Muscle of leg (tissue), 3 donors: ENCODE measurements at regions not wholly inside any gene's neighbourhood (a gene's known extent, or its start where the extent isn't known, plus 50 kb on each side); places are given as distances from the start of the nearest gene placed in this dataset.
"Not testable (repeated sequence)": the region's sequence is repeated elsewhere in the genome, so short reads cannot be mapped to it uniquely, and the experiment has no call there.

Source experiments
- DNase-seq: peaks from one replicate; pipeline ENCODE4 v3.0.0; 2013
- H3K27ac ChIP-seq: one replicate; pipeline ENCODE4 v1.5.1; 2013; ENCODE audit warnings: mild to moderate bottlenecking, low read length, control low read depth
- H3K27me3 ChIP-seq: one replicate; pipeline ENCODE4 v1.6.1; 2013; ENCODE audit warnings: low read length; ENCODE audit not compliant: control insufficient read depth, insufficient read depth
- H3K36me3 ChIP-seq: one replicate; pipeline ENCODE4 v1.6.1; 2013; ENCODE audit warnings: low read length; ENCODE audit not compliant: control insufficient read depth, insufficient read depth
- H3K4me1 ChIP-seq: one replicate; pipeline ENCODE4 v1.6.1; 2013; ENCODE audit warnings: low read length; ENCODE audit not compliant: control insufficient read depth, insufficient read depth
- H3K4me3 ChIP-seq: one replicate; pipeline ENCODE4 v1.5.1; 2013; ENCODE audit warnings: low read length, control low read depth
- H3K9me3 ChIP-seq: replicated peaks from 2 replicates; pipeline ENCODE4 v1.6.1; 2013; ENCODE audit warnings: low read depth, low read length; ENCODE audit not compliant: control insufficient read depth
- WGBS: methylation state at CpG from one replicate; pipeline ENCODE4 v1.1.5; 2013; ENCODE audit warnings: missing lambda C conversion rate; ENCODE audit not compliant: insufficient coverage; 5-methylcytosine and 5-hydroxymethylcytosine counted together

- not testable (repeated sequence) for H3K9me3 ChIP-seq, H3K36me3 ChIP-seq, DNase-seq, H3K4me1 ChIP-seq, H3K27ac ChIP-seq, H3K4me3 ChIP-seq, H3K27me3 ChIP-seq
- WGBS, result 60% methylated on average over 1 of the region's 4 CpGs
Measured at GRCh38 chr1:232117903-232118302, 491.3 kb downstream of the DISC1 start.

- H3K36me3 ChIP-seq, result no peaks in the 10 kb centered on the region
- no peak overlapping the region for H3K27ac ChIP-seq
- peaks cover 5% of the 10 kb centered on the region for H3K4me1 ChIP-seq
- H3K9me3 ChIP-seq, result no peaks in the 10 kb centered on the region
- no peaks in the 10 kb centered on the region for H3K27me3 ChIP-seq
- no peak for DNase-seq
- H3K4me3 ChIP-seq, result no peak overlapping the region
Measured at GRCh38 chr1:232114985-232115384, 488.4 kb downstream of the DISC1 start.

GRCh38 chr1:232112076-232112475 is 485.5 kb downstream of the DISC1 start:
- Histone ChIP-seq H3K9me3 (no peaks in the 10 kb centered on the region), H3K4me1 (peaks cover 5% of the 10 kb centered on the region), H3K27ac (peak overlapping the region; percentile 43), H3K4me3 (no peak overlapping the region), H3K27me3 (no peaks in the 10 kb centered on the region), H3K36me3 (no peaks in the 10 kb centered on the region)
- peak; percentile 51 for DNase-seq

- H3K4me3 ChIP-seq, result no peak overlapping the region
- H3K27me3 ChIP-seq, result no peaks in the 10 kb centered on the region
- H3K9me3 ChIP-seq, result no peaks in the 10 kb centered on the region
- peak; percentile 33 for DNase-seq
- WGBS, result no CpG with 5 or more reads among the region's 3 CpGs
- no peaks in the 10 kb centered on the region for H3K36me3 ChIP-seq
- H3K4me1 ChIP-seq, result peaks cover 5% of the 10 kb centered on the region
- peak overlapping the region; percentile 43 for H3K27ac ChIP-seq
Measured at GRCh38 chr1:232111611-232112010, 485.0 kb downstream of the DISC1 start.

GRCh38 chr1:232110281-232111090 is 483.9 kb downstream of the DISC1 start:
- peak; percentile 46 for DNase-seq
- Histone ChIP-seq H3K27ac (no peak overlapping the region), H3K9me3 (no peaks in the 10 kb centered on the region), H3K27me3 (no peaks in the 10 kb centered on the region), H3K4me1 (peaks cover 5% of the 10 kb centered on the region), H3K4me3 (no peak overlapping the region), H3K36me3 (no peaks in the 10 kb centered on the region)
- WGBS, result 48% methylated on average over 9 of the region's 14 CpGs

- H3K27me3 ChIP-seq, result peaks cover 2% of the 10 kb centered on the region
- H3K4me3 ChIP-seq, result no peak overlapping the region
- peaks cover 5% of the 10 kb centered on the region for H3K4me1 ChIP-seq
- H3K27ac ChIP-seq, result no peak overlapping the region
- H3K9me3 ChIP-seq, result no peaks in the 10 kb centered on the region
- WGBS, result no CpG with 5 or more reads among the region's 1 CpG
- no peak for DNase-seq
- no peaks in the 10 kb centered on the region for H3K36me3 ChIP-seq
Measured at GRCh38 chr1:232109391-232109790, 482.8 kb downstream of the DISC1 start.

- no peak for DNase-seq
- Histone ChIP-seq H3K4me1 (peaks cover 5% of the 10 kb centered on the region), H3K27ac (no peak overlapping the region), H3K4me3 (no peak overlapping the region), H3K9me3 (no peaks in the 10 kb centered on the region), H3K36me3 (no peaks in the 10 kb centered on the region), H3K27me3 (peaks cover 2% of the 10 kb centered on the region)
- WGBS, result 80% methylated on average over 3 of the region's 3 CpGs
Measured at GRCh38 chr1:232108598-232108997, 482.0 kb downstream of the DISC1 start.

GRCh38 chr1:232106415-232106814 is 479.8 kb downstream of the DISC1 start:
- Histone ChIP-seq H3K4me1 (peaks cover 5% of the 10 kb centered on the region), H3K27me3 (peaks cover 3% of the 10 kb centered on the region), H3K27ac (no peak overlapping the region), H3K9me3 (no peaks in the 10 kb centered on the region), H3K4me3 (no peak overlapping the region), H3K36me3 (no peaks in the 10 kb centered on the region)
- no peak for DNase-seq
- 25% methylated on average over 1 of the region's 4 CpGs for WGBS

GRCh38 chr1:232105561-232105960 is 479.0 kb downstream of the DISC1 start:
- Histone ChIP-seq H3K36me3 (no peaks in the 10 kb centered on the region), H3K27ac (no peak overlapping the region), H3K9me3 (no peaks in the 10 kb centered on the region), H3K27me3 (peaks cover 3% of the 10 kb centered on the region), H3K4me3 (no peak overlapping the region), H3K4me1 (no peaks in the 10 kb centered on the region)
- no peak for DNase-seq
- WGBS, result no CpG with 5 or more reads among the region's 7 CpGs

- H3K9me3 ChIP-seq, result peaks cover 4% of the 10 kb centered on the region
- H3K36me3 ChIP-seq, result no peaks in the 10 kb centered on the region
- H3K4me1 ChIP-seq, result no peaks in the 10 kb centered on the region
- DNase-seq, result peak; percentile 85
- H3K4me3 ChIP-seq, result no peak overlapping the region
- H3K27me3 ChIP-seq, result peaks cover 7% of the 10 kb centered on the region
- H3K27ac ChIP-seq, result no peak overlapping the region
- WGBS, result no CpG with 5 or more reads among the region's 1 CpG
Measured at GRCh38 chr1:232101231-232101630, 474.6 kb downstream of the DISC1 start.

GRCh38 chr1:232096751-232097150 is 470.2 kb downstream of the DISC1 start:
- WGBS, result 100% methylated on average over 3 of the region's 3 CpGs

More at GRCh38 chr1:232096751-232097150, 470.2 kb downstream of the DISC1 start:
- no peak overlapping the region for H3K27ac ChIP-seq
- no peak for DNase-seq
- H3K4me1 ChIP-seq, result no peaks in the 10 kb centered on the region
- H3K4me3 ChIP-seq, result no peak overlapping the region
- H3K36me3 ChIP-seq, result no peaks in the 10 kb centered on the region
- H3K9me3 ChIP-seq, result peaks cover 4% of the 10 kb centered on the region
- H3K27me3 ChIP-seq, result peaks cover 6% of the 10 kb centered on the region
